K562 (cell line): ENCODE measurements at regions not wholly inside any gene's neighbourhood (a gene's known extent, or its start where the extent isn't known, plus 50 kb on each side); places are given as distances from the start of the nearest gene placed in this dataset.

ENCODE experiments used
- ATAC-seq: fragments of 200-7000 bp; cut with Tn5 transposase; 3 replicates; pipeline ENCODE4 v1.9.1; 2020; ENCODE audit warnings: moderate library complexity
- BruUV-seq: library from RNA; stranded (reverse); fragments of 400-500 nt; replicated peaks from 2 replicates; lab custom pipeline; 2021; lab: Mats Ljungman, UMichigan
- CTCF ChIA-PET: fragments of 300-600 bp; formaldehyde crosslinking; extraction: SDS; loops from one replicate; lab custom pipeline; 2021; ENCODE audit warnings: low intra/inter-chr PET ratio; lab: Yijun Ruan, JAX
- POLR2A ChIA-PET: fragments of 300-600, 350-650 bp; sonication (Branson Sonifier 250); formaldehyde crosslinking; extraction: SDS; loops from one replicate; lab custom pipeline; 2021; ENCODE audit warnings: antibody characterized with exemption, inconsistent platforms; lab: Yijun Ruan, JAX
- DNase-seq, 4 experiments: peaks; one replicate each; pipeline versions ENCODE4 v3.0.0 to v3.0.0-alpha.2; 2011 to 2018; ENCODE audit warnings: low spot score in 3 of 4, mixed read lengths in 3 of 4; ENCODE audit errors: extremely low read depth in 1 of 4
- FAIRE-seq: peaks from 2 replicates; lab custom pipeline; 2011; peaks lifted over from hg19 to GRCh38; lab: Jason Lieb, UNC
- H2AFZ ChIP-seq: 2 replicates; pipeline ENCODE4 v1.6.0; 2011; ENCODE audit warnings: low read depth, low read length, control low read depth, inconsistent platforms
- H3K27ac ChIP-seq: fragments of 200-600 bp; 3 replicates; pipeline ENCODE4 v1.8.0; 2011; ENCODE audit warnings: low read depth, mild to moderate bottlenecking, control low read depth, inconsistent platforms, low read length, moderate library complexity, mixed read lengths; ENCODE audit errors: extremely low read depth
- H3K27me3 ChIP-seq, 2 experiments: fragments of 300-600 bp in 1 of 2; 2 replicates in 1 of 2; 3 replicates in 1 of 2; pipeline versions ENCODE4 v1.6.0 to v1.8.0; 2011; ENCODE audit warnings: inconsistent platforms in 2 of 2, low read length in 2 of 2, mild to moderate bottlenecking in 1 of 2, mixed read lengths in 1 of 2, moderate library complexity in 1 of 2; ENCODE audit not compliant: control insufficient read depth in 2 of 2, insufficient read depth in 2 of 2
- H3K36me3 ChIP-seq: fragments of 300-600 bp; 3 replicates; pipeline ENCODE4 v1.8.0; 2011; ENCODE audit warnings: mild to moderate bottlenecking, low read length, inconsistent platforms; ENCODE audit not compliant: control insufficient read depth, insufficient read depth
- H3K4me1 ChIP-seq, 2 experiments: fragments of 200-600 bp in 1 of 2; replicated peaks in 1 of 2; 2 replicates in 1 of 2; 3 replicates in 1 of 2; pipeline versions ENCODE4 v1.5.1 to v1.8.0; 2011; ENCODE audit warnings: inconsistent platforms in 2 of 2, low read length in 2 of 2, mild to moderate bottlenecking in 1 of 2, mixed read lengths in 1 of 2, moderate library complexity in 1 of 2; ENCODE audit not compliant: control insufficient read depth in 2 of 2, insufficient read depth in 2 of 2
- H3K4me2 ChIP-seq: 2 replicates; pipeline ENCODE4 v1.6.1; 2011; ENCODE audit warnings: low read length, control low read depth, inconsistent platforms, mixed read lengths; ENCODE audit not compliant: insufficient read depth
- H3K4me3 ChIP-seq: fragments of 200-600 bp; sonication (generic), shearing (Covaris generic); 2 replicates; pipeline ENCODE4 v1.5.1; 2016; ENCODE audit warnings: control low read depth, inconsistent platforms
- H3K79me2 ChIP-seq: fragments of 200-600 bp; 3 replicates; pipeline ENCODE4 v1.8.0; 2011; ENCODE audit warnings: low read length, inconsistent platforms; ENCODE audit not compliant: control insufficient read depth, insufficient read depth
- H3K9ac ChIP-seq, 2 experiments: 2 replicates each; pipeline versions ENCODE4 v1.6.0 to v1.6.1; 2011; ENCODE audit warnings: low read depth in 2 of 2, low read length in 2 of 2, control low read depth in 1 of 2, inconsistent platforms in 1 of 2, mild to moderate bottlenecking in 1 of 2, mixed read lengths in 1 of 2; ENCODE audit not compliant: insufficient read depth in 1 of 2
- H3K9me1 ChIP-seq: one replicate; pipeline ENCODE4 v1.6.0; 2011; ENCODE audit warnings: inconsistent platforms, mild to moderate bottlenecking, low read length, moderate library complexity; ENCODE audit not compliant: control insufficient read depth, insufficient read depth
- H3K9me3 ChIP-seq: replicated peaks from 2 replicates; pipeline ENCODE4 v1.5.1; 2011; ENCODE audit warnings: low read depth, low read length, inconsistent platforms; ENCODE audit not compliant: control insufficient read depth, insufficient read depth
- H4K20me1 ChIP-seq: replicated peaks from 2 replicates; pipeline ENCODE4 v1.6.1; 2011; ENCODE audit warnings: low read length, inconsistent platforms, mixed read lengths; ENCODE audit not compliant: control insufficient read depth, insufficient read depth
- CCNT2 ChIP-seq: IDR thresholded peaks from 2 replicates; pipeline ENCODE4 v1.6.1; 2011; ENCODE audit warnings: borderline replicate concordance, low read depth, mild to moderate bottlenecking, moderate library complexity, mixed read lengths, low read length; ENCODE audit not compliant: insufficient read length; ENCODE audit errors: extremely low read depth
- L3MBTL2 ChIP-seq: fragments of 450-650 bp; IDR thresholded peaks from 2 replicates; pipeline ENCODE4 v1.6.1; 2016; ENCODE audit warnings: mild to moderate bottlenecking, moderate library complexity
- TARDBP ChIP-seq: fragments of 450-650 bp; IDR thresholded peaks from 2 replicates; pipeline ENCODE4 v1.6.1; 2016
- WGBS: fragments of 100-300 bp; shearing (Covaris generic); methylation state at CpG from one replicate; pipeline ENCODE4 v1.1.6; 2016; ENCODE audit warnings: low coverage, mixed read lengths; ENCODE audit not compliant: insufficient coverage; ENCODE audit errors: missing lambda C conversion rate; 5-methylcytosine and 5-hydroxymethylcytosine counted together
- in situ Hi-C: fragments of 300-500 bp; cut with MboI; formaldehyde crosslinking; loops from 4 replicates; pipeline ENCODE4 v1.15.0; 2018; ENCODE audit warnings: inconsistent platforms, mixed read lengths
- intact Hi-C: fragments of 100-400 bp; cut with micrococcal nuclease; formaldehyde crosslinking; loops from 2 replicates; pipeline ENCODE4 v1.14.2; 2022
- TF ChIP-seq, protein P1 (sequence below): fragments of 450-650 bp; IDR thresholded peaks from 2 replicates; pipeline ENCODE4 v1.6.1; 2017; ENCODE audit warnings: antibody characterized with exemption, mild to moderate bottlenecking

DNA sequence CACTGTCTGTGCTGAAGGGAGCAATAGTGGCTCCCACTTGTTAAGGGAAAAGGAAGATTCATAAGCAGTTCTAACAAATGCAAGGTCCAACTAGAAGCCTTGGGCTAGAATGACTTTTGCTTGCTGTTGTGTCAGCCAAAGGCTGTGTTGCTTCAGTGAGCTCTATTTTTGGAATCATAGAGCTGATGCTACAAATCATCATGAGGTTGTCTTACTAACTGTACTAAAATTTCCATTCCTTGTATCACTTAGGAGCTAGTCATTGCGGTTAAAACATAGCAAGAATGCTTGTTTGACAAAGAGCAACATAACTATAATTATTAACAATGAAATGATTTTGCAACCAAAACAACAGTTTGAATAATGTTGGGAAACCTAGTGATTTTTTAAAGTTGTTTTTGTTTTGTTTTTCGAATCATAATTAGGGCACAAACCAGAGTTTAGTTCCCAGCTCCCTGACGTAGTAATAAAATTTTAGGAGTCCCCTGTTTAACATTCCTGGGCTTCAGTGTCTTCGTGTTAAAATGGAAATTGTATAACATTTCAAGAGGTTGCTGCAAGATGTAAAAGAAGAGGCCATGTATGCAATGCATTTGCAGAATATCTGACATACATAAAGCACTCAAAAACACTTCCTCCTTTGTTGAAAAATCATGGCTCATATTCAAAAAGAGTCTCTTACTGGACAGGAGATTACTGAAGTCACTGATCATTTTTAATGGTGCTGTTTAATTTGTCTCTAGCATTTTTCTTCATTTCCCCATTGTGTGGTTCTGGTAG lies 183.4 kb downstream of the MACC1 start:
- WGBS: 1% methylated on average over 4 of the region's 4 CpGs
- BruUV-seq: no TSS peak
- no peak for ATAC-seq
- H3K9ac ChIP-seq: no peak overlapping the region
- H3K4me3 ChIP-seq: no peak overlapping the region
- no peak overlapping the region for H2AFZ ChIP-seq
- no peaks in the 10 kb centered on the region; a peak in 1 of 5 replicates for H3K4me1 ChIP-seq
- no peaks in the 10 kb centered on the region for H3K9me1 ChIP-seq
- no peak overlapping the region for H3K4me2 ChIP-seq
- H4K20me1 ChIP-seq: no peaks in the 10 kb centered on the region
- H3K9me3 ChIP-seq: no peaks in the 10 kb centered on the region
- in situ Hi-C loops (no loop called here), intact Hi-C loops (no loop called here)
- FAIRE-seq: no peak
- no peaks in the 10 kb centered on the region for H3K36me3 ChIP-seq
- no peak for DNase-seq
- CTCF ChIA-PET: no interaction called here
- H3K27ac ChIP-seq: no peak overlapping the region
- POLR2A ChIA-PET: no interaction called here
- H3K27me3 ChIP-seq: no peaks in the 10 kb centered on the region
- no peak for TF ChIP-seq CCNT2
- TF ChIP-seq L3MBTL2: no peak
- no peak for TF ChIP-seq TARDBP
- TF ChIP-seq, protein P1, sequence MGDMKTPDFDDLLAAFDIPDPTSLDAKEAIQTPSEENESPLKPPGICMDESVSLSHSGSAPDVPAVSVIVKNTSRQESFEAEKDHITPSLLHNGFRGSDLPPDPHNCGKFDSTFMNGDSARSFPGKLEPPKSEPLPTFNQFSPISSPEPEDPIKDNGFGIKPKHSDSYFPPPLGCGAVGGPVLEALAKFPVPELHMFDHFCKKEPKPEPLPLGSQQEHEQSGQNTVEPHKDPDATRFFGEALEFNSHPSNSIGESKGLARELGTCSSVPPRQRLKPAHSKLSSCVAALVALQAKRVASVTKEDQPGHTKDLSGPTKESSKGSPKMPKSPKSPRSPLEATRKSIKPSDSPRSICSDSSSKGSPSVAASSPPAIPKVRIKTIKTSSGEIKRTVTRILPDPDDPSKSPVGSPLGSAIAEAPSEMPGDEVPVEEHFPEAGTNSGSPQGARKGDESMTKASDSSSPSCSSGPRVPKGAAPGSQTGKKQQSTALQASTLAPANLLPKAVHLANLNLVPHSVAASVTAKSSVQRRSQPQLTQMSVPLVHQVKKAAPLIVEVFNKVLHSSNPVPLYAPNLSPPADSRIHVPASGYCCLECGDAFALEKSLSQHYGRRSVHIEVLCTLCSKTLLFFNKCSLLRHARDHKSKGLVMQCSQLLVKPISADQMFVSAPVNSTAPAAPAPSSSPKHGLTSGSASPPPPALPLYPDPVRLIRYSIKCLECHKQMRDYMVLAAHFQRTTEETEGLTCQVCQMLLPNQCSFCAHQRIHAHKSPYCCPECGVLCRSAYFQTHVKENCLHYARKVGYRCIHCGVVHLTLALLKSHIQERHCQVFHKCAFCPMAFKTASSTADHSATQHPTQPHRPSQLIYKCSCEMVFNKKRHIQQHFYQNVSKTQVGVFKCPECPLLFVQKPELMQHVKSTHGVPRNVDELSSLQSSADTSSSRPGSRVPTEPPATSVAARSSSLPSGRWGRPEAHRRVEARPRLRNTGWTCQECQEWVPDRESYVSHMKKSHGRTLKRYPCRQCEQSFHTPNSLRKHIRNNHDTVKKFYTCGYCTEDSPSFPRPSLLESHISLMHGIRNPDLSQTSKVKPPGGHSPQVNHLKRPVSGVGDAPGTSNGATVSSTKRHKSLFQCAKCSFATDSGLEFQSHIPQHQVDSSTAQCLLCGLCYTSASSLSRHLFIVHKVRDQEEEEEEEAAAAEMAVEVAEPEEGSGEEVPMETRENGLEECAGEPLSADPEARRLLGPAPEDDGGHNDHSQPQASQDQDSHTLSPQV: no peak
- no peaks in the 10 kb centered on the region for H3K79me2 ChIP-seq
